ENCODE measurements at regions not wholly inside any gene's neighbourhood (a gene's known extent, or its start where the extent isn't known, plus 50 kb on each side); places are given as distances from the start of the nearest gene placed in this dataset.

- H3K27ac Mint-ChIP-seq = no peak overlapping the region
- H3K27ac ChIP-seq (ENCODE audit: low read depth in 1 of 2, low read length in 2 of 2) = no peak overlapping the region
- H3K9ac ChIP-seq (ENCODE audit: insufficient read depth, low read length, poor library complexity, severe bottlenecking) = no peak overlapping the region
- no peaks in the 10 kb centered on the region for H3K36me3 ChIP-seq (replicated peaks in 1 of 2; ENCODE audit: control insufficient read depth in 1 of 2, insufficient read depth in 2 of 2, low read length in 2 of 2)
- no peaks in the 10 kb centered on the region for H3K27me3 ChIP-seq (ENCODE audit: control insufficient read depth in 2 of 2, insufficient read depth in 2 of 2, low read length in 2 of 2)
- no peaks in the 10 kb centered on the region for H3K4me1 Mint-ChIP-seq
- H3K9me3 ChIP-seq (replicated peaks in 1 of 2; ENCODE audit: control insufficient read depth in 1 of 2, insufficient read depth in 1 of 2, low read length in 2 of 2) = no peaks in the 10 kb centered on the region
- no peak overlapping the region for H3K4me3 ChIP-seq (replicated peaks in 1 of 3; ENCODE audit: low read depth in 2 of 3, low read length in 3 of 3)
- H3K36me3 Mint-ChIP-seq = no peaks in the 10 kb centered on the region
- no peaks in the 10 kb centered on the region for H3K79me2 ChIP-seq (ENCODE audit: insufficient read depth, low read length)
- H3K4me1 ChIP-seq (ENCODE audit: control insufficient read depth in 1 of 2, insufficient read depth in 2 of 2, low read length in 2 of 2) = no peaks in the 10 kb centered on the region
- TF ChIP-seq CTCF (IDR thresholded peaks at IDR 0.05) = no peak
- DNase-seq = no peak
- intact Hi-C loops (cut with micrococcal nuclease) = no loop called here
- WGBS (ENCODE audit: insufficient coverage) = 90% methylated on average over 2 of the region's 3 CpGs
- H4K20me1 ChIP-seq (ENCODE audit: insufficient read depth, low read length) = no peaks in the 10 kb centered on the region
- peaks cover 0 to 7% (median 2%) of the 10 kb centered on the region in 7 donors for H3K9me3 Mint-ChIP-seq
- H3K27me3 Mint-ChIP-seq (ENCODE audit: low read depth in 3 of 3) = peaks cover 0 to 1% (median 0%) of the 10 kb centered on the region in 3 donors
- no peak overlapping the region for H2AFZ ChIP-seq (ENCODE audit: insufficient read depth, low read depth, low read length, poor library complexity, severe bottlenecking)
- no peak overlapping the region for H3K4me3 Mint-ChIP-seq
- H3K4me2 ChIP-seq (replicated peaks; ENCODE audit: extremely low read depth, low read length, poor library complexity, severe bottlenecking) = no peak overlapping the region
Measured at GRCh38 chr2:107591561-107592279, 235.0 kb upstream of the RGPD4 start.

GRCh38 chr2:107592280-107592624 is 234.4 kb upstream of the RGPD4 start:
- Histone ChIP-seq H3K4me3 (replicated peaks in 1 of 3; ENCODE audit: low read depth in 2 of 3, low read length in 3 of 3) (no peak overlapping the region), H3K27me3 (ENCODE audit: control insufficient read depth in 2 of 2, insufficient read depth in 2 of 2, low read length in 2 of 2) (no peaks in the 10 kb centered on the region), H3K9me3 (replicated peaks in 1 of 2; ENCODE audit: control insufficient read depth in 1 of 2, insufficient read depth in 1 of 2, low read length in 2 of 2) (peaks cover 0 to under 1% of the 10 kb centered on the region in 2 donors), H3K4me2 (replicated peaks; ENCODE audit: extremely low read depth, low read length, poor library complexity, severe bottlenecking) (no peak overlapping the region), H3K4me1 (ENCODE audit: control insufficient read depth in 1 of 2, insufficient read depth in 2 of 2, low read length in 2 of 2) (no peaks in the 10 kb centered on the region), H3K9ac (ENCODE audit: insufficient read depth, low read length, poor library complexity, severe bottlenecking) (no peak overlapping the region), H3K79me2 (ENCODE audit: insufficient read depth, low read length) (no peaks in the 10 kb centered on the region), H4K20me1 (ENCODE audit: insufficient read depth, low read length) (no peaks in the 10 kb centered on the region), H2AFZ (ENCODE audit: insufficient read depth, low read depth, low read length, poor library complexity, severe bottlenecking) (no peak overlapping the region), H3K27ac (ENCODE audit: low read depth in 1 of 2, low read length in 2 of 2) (no peak overlapping the region), H3K36me3 (replicated peaks in 1 of 2; ENCODE audit: control insufficient read depth in 1 of 2, insufficient read depth in 2 of 2, low read length in 2 of 2) (no peaks in the 10 kb centered on the region)
- no peak for TF ChIP-seq CTCF (IDR thresholded peaks at IDR 0.05)
- H3K36me3 Mint-ChIP-seq = no peaks in the 10 kb centered on the region
- peaks cover 0 to 8% (median 2%) of the 10 kb centered on the region in 7 donors for H3K9me3 Mint-ChIP-seq
- H3K27me3 Mint-ChIP-seq (ENCODE audit: low read depth in 3 of 3) = peaks cover 0 to 1% (median 1%) of the 10 kb centered on the region in 3 donors
- no peak overlapping the region for H3K27ac Mint-ChIP-seq
- no peaks in the 10 kb centered on the region for H3K4me1 Mint-ChIP-seq
- DNase-seq = no peak
- 4% methylated on average over 4 of the region's 4 CpGs for WGBS (ENCODE audit: insufficient coverage)
- intact Hi-C loops (cut with micrococcal nuclease) = no loop called here
- no peak overlapping the region for H3K4me3 Mint-ChIP-seq

All from CD14-positive monocyte (primary cell).